SK-N-MC (cell line): ENCODE measurements at regions not wholly inside any gene's neighbourhood (a gene's known extent, or its start where the extent isn't known, plus 50 kb on each side); places are given as distances from the start of the nearest gene placed in this dataset.

Experiments used
- DNase-seq: peaks from one replicate; pipeline ENCODE4 v3.0.0-alpha.2; 2011; ENCODE audit warnings: low read depth, low spot score
- H3K27ac ChIP-seq: fragments of 200-600 bp; sonication (generic); 2 replicates; pipeline ENCODE4 v1.5.1; 2016; ENCODE audit warnings: mixed run types
- H3K36me3 ChIP-seq: fragments of 200-600 bp; sonication (generic); 2 replicates; pipeline ENCODE4 v1.6.1; 2017; ENCODE audit warnings: antibody characterized with exemption, low read length, mixed read lengths; ENCODE audit not compliant: insufficient read depth
- H3K4me3 ChIP-seq: fragments of 200-600 bp; sonication (generic); 2 replicates; pipeline ENCODE4 v1.5.1; 2016
- H3K9ac ChIP-seq: fragments of 200-600 bp; sonication (generic); 2 replicates; pipeline ENCODE4 v1.8.0; 2017; ENCODE audit warnings: mixed run types, mixed read lengths; ENCODE audit not compliant: insufficient read length
- H3K9me3 ChIP-seq: fragments of 200-600 bp; sonication (generic); 2 replicates; pipeline ENCODE4 v1.6.1; 2017; ENCODE audit warnings: low read depth, mild to moderate bottlenecking, antibody characterized with exemption, low read length, moderate library complexity, mixed read lengths
- EZH2 ChIP-seq: fragments of 200-600 bp; sonication (generic); IDR thresholded peaks from one replicate; pipeline ENCODE4 v1.6.1; 2017; ENCODE audit warnings: antibody characterized with exemption
- FOXP2 ChIP-seq: optimal IDR thresholded peaks from 2 replicates; pipeline ENCODE3; 2011; ENCODE audit warnings: mild to moderate bottlenecking, moderate library complexity; ENCODE audit not compliant: insufficient read depth; ENCODE audit errors: extremely low read length, control extremely low read depth
- POLR2AphosphoS5 ChIP-seq: IDR thresholded peaks from 2 replicates; pipeline ENCODE4 v1.6.1; 2012; ENCODE audit warnings: mild to moderate bottlenecking, low read depth, low read length, borderline replicate concordance

- Histone ChIP-seq H3K36me3 (no peaks in the 10 kb centered on the region), H3K9me3 (no peaks in the 10 kb centered on the region), H3K27ac (no peak overlapping the region), H3K9ac (no peak overlapping the region), H3K4me3 (no peak overlapping the region)
- no peak for DNase-seq
- TF ChIP-seq FOXP2 = no peak
- TF ChIP-seq EZH2 = no peak
- TF ChIP-seq POLR2AphosphoS5 = no peak
These were observed 1035.9 kb downstream of the PLOD2 start for GRCh38 chr3:145124900-145125678.

DNA sequence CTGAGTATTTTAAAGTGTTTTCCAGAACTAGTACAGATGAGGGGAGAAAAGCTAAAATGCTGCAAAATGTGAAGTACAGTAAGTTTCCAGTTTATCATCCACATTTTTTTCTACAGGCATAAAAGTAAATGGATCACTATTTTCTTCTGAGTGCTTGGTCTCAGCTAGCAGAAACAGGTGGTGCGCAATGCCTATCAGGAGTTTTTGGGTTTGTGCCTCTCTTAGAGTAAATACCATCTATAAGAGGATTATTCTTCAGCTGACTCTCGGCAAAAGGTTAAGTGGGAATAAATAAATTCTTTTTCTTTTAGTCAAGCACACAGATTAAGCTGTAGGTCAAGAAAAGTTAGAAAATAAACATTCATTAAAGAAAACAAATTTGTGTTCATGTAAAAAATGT is 1027.7 kb downstream of the PLOD2 start:
- no peaks in the 10 kb centered on the region for H3K36me3 ChIP-seq
- no peak overlapping the region for H3K9ac ChIP-seq
- H3K9me3 ChIP-seq = no peaks in the 10 kb centered on the region
- no peak overlapping the region for H3K4me3 ChIP-seq
- TF ChIP-seq POLR2AphosphoS5 (no peak), EZH2 (no peak), FOXP2 (no peak)
- DNase-seq = no peak
- no peak overlapping the region for H3K27ac ChIP-seq

DNA sequence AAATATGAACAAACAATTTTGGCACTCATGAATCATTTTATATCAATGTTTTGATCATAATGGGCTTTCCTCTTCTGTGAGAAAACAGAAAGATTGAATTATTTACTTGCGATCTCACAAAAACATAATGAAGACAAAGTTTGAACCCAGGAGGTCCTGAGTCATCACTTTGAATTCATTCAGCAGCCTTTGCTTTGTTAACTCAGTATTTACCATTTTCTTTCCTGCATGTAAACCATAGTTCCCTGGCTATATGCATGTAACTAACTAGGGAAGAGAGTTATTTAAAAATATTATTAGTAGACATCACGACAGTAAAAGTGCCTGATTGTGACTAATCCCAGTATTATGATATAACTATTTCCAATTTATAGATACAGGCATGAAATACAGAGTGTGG is 1026.2 kb downstream of the PLOD2 start:
- Histone ChIP-seq H3K27ac (no peak overlapping the region), H3K9ac (no peak overlapping the region), H3K36me3 (no peaks in the 10 kb centered on the region), H3K4me3 (no peak overlapping the region), H3K9me3 (no peaks in the 10 kb centered on the region)
- no peak for DNase-seq
- TF ChIP-seq POLR2AphosphoS5 (no peak), FOXP2 (no peak)

DNA sequence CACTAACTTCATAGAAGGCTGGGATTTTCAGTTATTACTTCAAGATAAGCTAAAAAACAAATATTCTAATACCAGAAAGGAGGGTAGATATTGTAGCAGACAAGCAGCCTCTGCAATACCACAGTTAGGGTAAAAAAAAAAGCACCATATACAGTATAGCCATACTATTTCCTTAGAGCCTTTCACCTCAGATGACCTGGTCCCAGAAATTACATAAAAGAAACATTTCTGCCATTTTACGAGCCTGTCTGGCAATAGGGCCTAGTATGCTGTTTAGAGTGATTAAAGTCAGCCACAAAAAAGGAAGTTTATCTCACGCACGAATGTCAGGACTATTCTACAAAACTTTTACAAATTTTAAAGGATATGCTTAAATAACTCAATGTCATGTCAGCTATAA is 1016.6 kb downstream of the PLOD2 start:
- no peak for TF ChIP-seq FOXP2
- no peak for TF ChIP-seq POLR2AphosphoS5
- TF ChIP-seq EZH2 = no peak
- Histone ChIP-seq H3K27ac (peak overlapping the region; percentile 32; the same call in 1 of the 2 replicates), H3K9ac (no peak overlapping the region), H3K4me3 (no peak overlapping the region), H3K9me3 (no peaks in the 10 kb centered on the region; the same call in 1 of the 2 replicates), H3K36me3 (no peaks in the 10 kb centered on the region)
- DNase-seq = no peak

- peak; percentile 24 for DNase-seq
- Histone ChIP-seq H3K27ac (peak overlapping the region; percentile 32), H3K9me3 (no peaks in the 10 kb centered on the region; the same call in 1 of the 2 replicates), H3K36me3 (no peaks in the 10 kb centered on the region), H3K9ac (peak overlapping the region; percentile 14), H3K4me3 (peak overlapping the region; percentile 41)
- no peak for TF ChIP-seq POLR2AphosphoS5
- TF ChIP-seq FOXP2 = no peak
- TF ChIP-seq EZH2 = no peak
These were observed 1015.5 kb downstream of the PLOD2 start for GRCh38 chr3:145145461-145145860.

DNA sequence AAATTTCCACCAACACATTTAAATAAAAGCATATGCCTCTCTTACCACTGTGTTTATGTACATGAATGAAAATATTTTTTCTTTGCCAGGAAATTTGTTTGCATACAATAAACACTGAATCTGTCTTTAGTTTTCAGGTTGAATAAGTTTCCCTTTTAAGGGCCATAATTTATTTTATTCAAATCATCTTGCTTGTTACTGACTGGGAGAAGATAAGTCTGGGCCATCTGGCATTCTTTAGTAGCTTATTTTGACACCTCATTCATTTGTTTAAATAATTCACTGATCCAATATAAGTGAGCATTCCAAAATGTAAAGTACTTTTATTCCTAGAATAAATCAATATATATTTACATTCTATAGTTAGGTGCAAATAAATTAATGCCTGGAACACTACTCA is 1001.3 kb downstream of the PLOD2 start:
- no peak overlapping the region for H3K4me3 ChIP-seq
- TF ChIP-seq EZH2 (no peak), FOXP2 (no peak)
- no peaks in the 10 kb centered on the region for H3K36me3 ChIP-seq
- H3K9ac ChIP-seq = no peak overlapping the region
- no peak for DNase-seq
- no peak overlapping the region for H3K27ac ChIP-seq
- H3K9me3 ChIP-seq = no peaks in the 10 kb centered on the region

- no peak for TF ChIP-seq EZH2
- no peak for TF ChIP-seq FOXP2
- no peak for TF ChIP-seq POLR2AphosphoS5
- H3K9me3 ChIP-seq = no peaks in the 10 kb centered on the region
- peak overlapping the region; percentile 76 for H3K27ac ChIP-seq
- no peak for DNase-seq
- H3K9ac ChIP-seq = peak overlapping the region; percentile 62
- H3K36me3 ChIP-seq = no peaks in the 10 kb centered on the region
- peak overlapping the region; percentile 58 for H3K4me3 ChIP-seq
These were observed 990.9 kb downstream of the PLOD2 start for GRCh38 chr3:145170121-145170520.

DNA sequence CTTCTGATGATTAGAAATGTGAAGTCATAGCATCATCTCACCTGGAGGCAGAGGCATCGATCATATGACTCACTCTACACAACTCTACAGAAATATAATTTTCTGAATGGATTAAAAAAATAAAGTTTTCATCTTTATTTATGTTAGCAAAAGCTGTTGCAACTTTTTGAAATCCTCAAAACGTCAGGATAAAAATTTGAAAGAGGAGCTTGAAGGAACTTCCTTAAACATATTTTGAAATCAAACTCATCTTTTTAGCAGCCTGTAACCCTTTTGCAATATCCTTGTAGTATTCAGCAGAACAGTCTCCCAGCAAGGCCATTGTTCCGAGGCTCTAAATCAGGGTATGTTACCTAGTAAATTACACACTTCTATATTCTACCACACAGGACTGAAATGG is 985.4 kb downstream of the PLOD2 start:
- TF ChIP-seq EZH2 (no peak), FOXP2 (no peak), POLR2AphosphoS5 (no peak)
- H3K27ac ChIP-seq = peak overlapping the region; percentile 58
- no peak for DNase-seq

DNA sequence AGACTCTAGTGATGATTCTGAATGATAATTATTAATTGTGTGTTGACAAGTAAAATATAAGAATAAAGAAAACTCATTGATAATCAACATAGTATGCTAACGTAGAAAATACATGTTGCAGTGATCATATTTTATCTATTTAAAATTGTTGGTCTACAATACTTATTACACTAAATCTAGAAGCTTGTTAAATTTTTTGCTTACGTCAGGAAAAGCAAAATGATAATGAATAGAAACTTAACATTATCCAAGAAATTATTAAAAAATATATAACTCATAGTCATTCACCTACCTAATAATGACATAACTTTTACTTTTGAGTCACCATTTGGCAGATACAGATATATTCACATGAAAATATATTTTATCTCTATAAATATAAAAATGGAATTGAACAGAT is 984.1 kb downstream of the PLOD2 start:
- no peak for TF ChIP-seq POLR2AphosphoS5
- TF ChIP-seq FOXP2 = no peak
- TF ChIP-seq EZH2 = no peak
- no peaks in the 10 kb centered on the region for H3K9me3 ChIP-seq

More for the DNA sequence above, 985.4 kb downstream of the PLOD2 start:
- H3K9ac ChIP-seq = no peak overlapping the region
- H3K4me3 ChIP-seq = no peak overlapping the region
- no peaks in the 10 kb centered on the region for H3K9me3 ChIP-seq
- H3K36me3 ChIP-seq = no peaks in the 10 kb centered on the region

More for the DNA sequence above, 984.1 kb downstream of the PLOD2 start:
- H3K36me3 ChIP-seq = no peaks in the 10 kb centered on the region
- H3K9ac ChIP-seq = no peak overlapping the region
- no peak for DNase-seq
- H3K27ac ChIP-seq = no peak overlapping the region
- H3K4me3 ChIP-seq = no peak overlapping the region
